DND-41 (cell line): ENCODE measurements at regions not wholly inside any gene's neighbourhood (a gene's known extent, or its start where the extent isn't known, plus 50 kb on each side); places are given as distances from the start of the nearest gene placed in this dataset.

Experiments
- CTCF ChIP-seq: IDR thresholded peaks from 2 replicates; pipeline ENCODE4 v1.5.1; 2012; ENCODE audit warnings: borderline replicate concordance, low read length, moderate library complexity, mild to moderate bottlenecking; ENCODE audit not compliant: poor library complexity, severe bottlenecking; ENCODE audit errors: extremely low read depth
- EZH2 ChIP-seq: IDR thresholded peaks from 3 replicates; pipeline ENCODE4 v1.6.1; 2012; ENCODE audit warnings: borderline replicate concordance, low read depth, mild to moderate bottlenecking, moderate library complexity, low read length, inconsistent platforms; ENCODE audit not compliant: severe bottlenecking

- no peak for TF ChIP-seq EZH2
- TF ChIP-seq CTCF = no peak
Measured at GRCh38 chr5:67806654-67807438, 408.7 kb upstream of the PIK3R1 start.
